Retinal pigment epithelial cell (primary cell): ENCODE measurements at regions not wholly inside any gene's neighbourhood (a gene's known extent, or its start where the extent isn't known, plus 50 kb on each side); places are given as distances from the start of the nearest gene placed in this dataset.

Experiments used
- DNase-seq: peaks from one replicate; pipeline ENCODE4 v3.0.0-alpha.2; 2010; ENCODE audit warnings: low read depth
- H3K4me3 ChIP-seq: 2 replicates; pipeline ENCODE4 v1.5.1; 2011; ENCODE audit warnings: mild to moderate bottlenecking, low read length, control low read depth, moderate library complexity
- TF ChIP-seq, protein P1 (sequence below): conservative IDR thresholded peaks from 2 replicates; pipeline ENCODE4 v1.5.1; 2011; ENCODE audit warnings: low read depth, low read length, control low read depth, inconsistent platforms

DNA sequence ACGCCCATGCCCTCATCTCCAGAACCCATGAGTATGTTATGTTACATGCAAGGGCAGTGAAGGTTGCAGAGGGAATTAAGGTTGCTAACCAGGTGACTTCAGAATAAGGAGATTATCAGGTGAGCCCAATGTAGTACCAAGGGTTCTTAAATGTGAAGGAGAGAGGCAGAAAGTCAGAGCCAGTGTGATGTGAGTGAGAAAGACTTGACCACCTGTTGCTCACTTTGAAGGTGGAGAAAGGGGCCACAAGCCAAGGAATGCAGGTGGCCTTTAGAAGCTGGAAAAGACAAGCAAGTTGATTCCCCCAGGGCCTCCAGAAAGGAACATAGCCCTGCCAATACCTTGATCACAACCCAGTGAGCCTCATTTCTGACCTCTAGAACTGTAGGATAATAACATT lies 84.7 kb upstream of the CLDN14 start:
- TF ChIP-seq, protein P1, sequence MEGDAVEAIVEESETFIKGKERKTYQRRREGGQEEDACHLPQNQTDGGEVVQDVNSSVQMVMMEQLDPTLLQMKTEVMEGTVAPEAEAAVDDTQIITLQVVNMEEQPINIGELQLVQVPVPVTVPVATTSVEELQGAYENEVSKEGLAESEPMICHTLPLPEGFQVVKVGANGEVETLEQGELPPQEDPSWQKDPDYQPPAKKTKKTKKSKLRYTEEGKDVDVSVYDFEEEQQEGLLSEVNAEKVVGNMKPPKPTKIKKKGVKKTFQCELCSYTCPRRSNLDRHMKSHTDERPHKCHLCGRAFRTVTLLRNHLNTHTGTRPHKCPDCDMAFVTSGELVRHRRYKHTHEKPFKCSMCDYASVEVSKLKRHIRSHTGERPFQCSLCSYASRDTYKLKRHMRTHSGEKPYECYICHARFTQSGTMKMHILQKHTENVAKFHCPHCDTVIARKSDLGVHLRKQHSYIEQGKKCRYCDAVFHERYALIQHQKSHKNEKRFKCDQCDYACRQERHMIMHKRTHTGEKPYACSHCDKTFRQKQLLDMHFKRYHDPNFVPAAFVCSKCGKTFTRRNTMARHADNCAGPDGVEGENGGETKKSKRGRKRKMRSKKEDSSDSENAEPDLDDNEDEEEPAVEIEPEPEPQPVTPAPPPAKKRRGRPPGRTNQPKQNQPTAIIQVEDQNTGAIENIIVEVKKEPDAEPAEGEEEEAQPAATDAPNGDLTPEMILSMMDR = no peak
- H3K4me3 ChIP-seq = no peak overlapping the region
- DNase-seq = no peak

- no peak for DNase-seq
- no peak overlapping the region for H3K4me3 ChIP-seq
- TF ChIP-seq, protein P1 = no peak
These were observed 85.6 kb upstream of the CLDN14 start for GRCh38 chr21:36565540-36565939.

DNA sequence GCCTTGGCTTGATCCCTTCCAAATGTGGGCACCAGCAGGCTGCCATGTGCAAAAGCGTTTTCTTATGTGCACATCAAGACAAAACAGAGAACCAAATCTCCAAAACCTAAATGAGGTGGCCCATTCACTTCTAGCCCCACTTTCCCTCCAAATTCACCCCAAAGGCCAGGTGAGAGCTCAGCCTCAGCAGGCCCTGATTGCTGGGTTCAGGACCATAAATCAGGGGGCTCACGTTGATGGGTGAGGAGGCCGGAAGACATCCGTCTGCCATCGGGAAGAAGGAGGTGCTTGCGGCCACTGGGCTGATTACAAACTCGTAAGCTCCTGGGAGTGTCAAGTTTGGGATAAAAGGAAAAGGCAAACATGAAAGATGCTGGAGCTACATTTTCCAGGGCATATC lies 86.7 kb upstream of the CLDN14 start:
- TF ChIP-seq, protein P1 = no peak
- DNase-seq = no peak
- H3K4me3 ChIP-seq = no peak overlapping the region

GRCh38 chr21:36567216-36567885 lies 87.4 kb upstream of the CLDN14 start:
- TF ChIP-seq, protein P1 = no peak
- no peak for DNase-seq
- no peak overlapping the region for H3K4me3 ChIP-seq

- no peak for DNase-seq
- TF ChIP-seq, protein P1 = no peak
- no peak overlapping the region for H3K4me3 ChIP-seq
These were observed 89.6 kb upstream of the CLDN14 start for GRCh38 chr21:36569511-36569910.

- TF ChIP-seq, protein P1 = no peak
- no peak overlapping the region for H3K4me3 ChIP-seq
- DNase-seq = no peak
These were observed 91.6 kb upstream of the CLDN14 start for GRCh38 chr21:36571556-36571955.

GRCh38 chr21:36572039-36572438 lies 92.1 kb upstream of the CLDN14 start:
- H3K4me3 ChIP-seq = no peak overlapping the region
- no peak for DNase-seq
- TF ChIP-seq, protein P1 = no peak
